ENCODE measurements at regions not wholly inside any gene's neighbourhood (a gene's known extent, or its start where the extent isn't known, plus 50 kb on each side); places are given as distances from the start of the nearest gene placed in this dataset.
"Not testable (repeated sequence)": the region's sequence is repeated elsewhere in the genome, so short reads cannot be mapped to it uniquely, and the experiment has no call there.

DNA sequence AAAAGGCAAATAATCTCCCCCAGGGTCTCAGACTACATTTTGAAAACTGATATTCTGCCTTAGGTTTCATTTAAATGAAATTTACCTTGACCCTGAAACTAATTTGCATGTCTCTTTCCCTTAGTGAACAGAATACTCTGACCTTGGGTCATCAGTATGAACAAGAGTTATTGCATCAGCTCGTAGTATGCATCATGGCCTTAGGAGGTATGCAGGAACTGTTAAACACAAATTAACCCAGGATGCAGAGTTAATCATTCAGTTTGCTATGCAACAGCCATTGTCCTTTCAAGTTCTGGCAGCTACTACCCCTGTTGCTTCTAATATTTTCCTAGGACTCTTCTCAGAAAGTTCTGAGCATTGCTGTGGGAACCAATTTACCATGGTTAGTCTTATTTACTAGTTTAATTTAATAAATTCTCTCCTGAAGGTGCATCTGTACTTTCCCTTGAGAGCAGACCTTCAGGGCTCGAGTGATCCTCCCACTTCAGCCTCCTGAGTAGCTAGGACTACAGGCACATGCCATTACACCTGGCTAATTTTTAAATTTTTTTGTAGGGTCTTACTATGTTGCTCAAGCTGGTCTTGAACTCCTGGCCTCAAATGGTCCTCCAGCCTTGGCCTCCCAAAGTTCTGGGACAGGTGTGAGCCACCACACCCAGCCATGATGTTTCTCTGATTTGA is 126.7 kb downstream of the TTC6 start:
- TF ChIP-seq POLR2A (IDR thresholded peaks at IDR 0.05; ENCODE audit: low read depth, low read length): no peak
- no peak for FAIRE-seq
- DNase-seq (ENCODE audit: insufficient read length): no peak

- DNase-seq (ENCODE audit: insufficient read length) (no peak), FAIRE-seq (no peak)
- TF ChIP-seq POLR2A (IDR thresholded peaks at IDR 0.05; ENCODE audit: low read depth, low read length) (no peak), POLR2AphosphoS5 (IDR thresholded peaks at IDR 0.05; ENCODE audit: low read depth, low read length) (no peak), TAF1 (IDR thresholded peaks at IDR 0.05; ENCODE audit: borderline replicate concordance, low read depth, low read length) (no peak)
These were observed 128.1 kb downstream of the TTC6 start for GRCh38 chr14:37723515-37723914.

GRCh38 chr14:37726708-37727107 is 131.3 kb downstream of the TTC6 start:
- DNase-seq (ENCODE audit: insufficient read length): no peak
- TF ChIP-seq POLR2AphosphoS5 (IDR thresholded peaks at IDR 0.05; ENCODE audit: low read depth, low read length) (no peak), TAF1 (IDR thresholded peaks at IDR 0.05; ENCODE audit: borderline replicate concordance, low read depth, low read length) (no peak), POLR2A (IDR thresholded peaks at IDR 0.05; ENCODE audit: low read depth, low read length) (no peak)
- FAIRE-seq: no peak

GRCh38 chr14:37729218-37729617 is 133.8 kb downstream of the TTC6 start:
- FAIRE-seq: no peak
- TF ChIP-seq POLR2AphosphoS5 (IDR thresholded peaks at IDR 0.05; ENCODE audit: low read depth, low read length) (no peak), POLR2A (IDR thresholded peaks at IDR 0.05; ENCODE audit: low read depth, low read length) (no peak), TAF1 (IDR thresholded peaks at IDR 0.05; ENCODE audit: borderline replicate concordance, low read depth, low read length) (no peak)
- no peak for DNase-seq (ENCODE audit: insufficient read length)

GRCh38 chr14:37731094-37731493 is 135.7 kb downstream of the TTC6 start:
- no peak for TF ChIP-seq TAF1 (IDR thresholded peaks at IDR 0.05; ENCODE audit: borderline replicate concordance, low read depth, low read length)
- TF ChIP-seq POLR2AphosphoS5 (IDR thresholded peaks at IDR 0.05; ENCODE audit: low read depth, low read length): no peak
- TF ChIP-seq POLR2A (IDR thresholded peaks at IDR 0.05; ENCODE audit: low read depth, low read length): no peak
- DNase-seq (ENCODE audit: insufficient read length) (no peak), FAIRE-seq (no peak)

DNA sequence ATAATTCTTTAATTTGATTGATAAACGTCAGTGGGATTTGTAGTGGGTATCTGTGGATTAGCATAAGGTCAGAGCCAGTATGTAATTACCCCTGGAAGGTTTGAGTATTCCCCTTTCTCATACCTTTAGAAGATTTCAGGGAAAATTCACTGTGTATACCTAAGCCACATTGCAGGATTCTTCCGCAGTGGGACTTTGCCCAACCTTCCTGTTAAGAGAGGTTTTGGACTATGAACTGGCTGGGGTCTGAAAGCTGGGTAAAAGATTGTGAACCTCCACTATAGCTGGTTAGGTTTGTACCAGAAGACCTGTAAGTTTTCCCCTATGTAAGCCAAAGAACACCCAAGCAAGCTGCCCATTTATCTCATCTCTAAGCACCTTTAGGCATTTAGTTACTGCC is 150.2 kb downstream of the TTC6 start:
- TF ChIP-seq TAF1 (IDR thresholded peaks at IDR 0.05; ENCODE audit: borderline replicate concordance, low read depth, low read length) (no peak), POLR2A (IDR thresholded peaks at IDR 0.05; ENCODE audit: low read depth, low read length) (no peak), POLR2AphosphoS5 (IDR thresholded peaks at IDR 0.05; ENCODE audit: low read depth, low read length) (no peak)
- no peak for DNase-seq (ENCODE audit: insufficient read length)
- no peak for FAIRE-seq

- FAIRE-seq: no peak
- no peak for TF ChIP-seq TAF1 (IDR thresholded peaks at IDR 0.05; ENCODE audit: borderline replicate concordance, low read depth, low read length)
- TF ChIP-seq POLR2AphosphoS5 (IDR thresholded peaks at IDR 0.05; ENCODE audit: low read depth, low read length): no peak
- TF ChIP-seq POLR2A (IDR thresholded peaks at IDR 0.05; ENCODE audit: low read depth, low read length): no peak
- DNase-seq (ENCODE audit: insufficient read length): no peak
These were observed 150.9 kb downstream of the TTC6 start for GRCh38 chr14:37746140-37746832.

DNA sequence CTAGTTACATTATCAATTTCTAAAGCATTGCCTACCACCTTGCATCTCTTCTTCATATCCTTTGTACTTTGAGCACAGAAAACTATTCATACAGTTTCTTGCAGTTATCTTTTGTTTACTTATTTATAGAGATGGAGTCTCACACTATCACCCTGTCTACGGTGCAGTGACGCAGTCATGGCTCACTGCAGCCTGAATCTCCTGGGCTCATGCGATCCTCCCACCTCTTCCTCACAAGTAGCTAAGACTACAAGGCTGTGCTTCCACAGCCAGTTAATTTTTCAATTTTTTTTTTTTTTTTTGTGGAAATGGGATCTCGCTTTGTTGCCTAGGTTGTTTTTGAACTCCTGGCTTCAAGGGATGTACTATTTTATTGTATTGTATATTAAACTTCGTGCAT is 158.0 kb downstream of the TTC6 start:
- no peak for DNase-seq (ENCODE audit: insufficient read length)
- no peak for FAIRE-seq
- TF ChIP-seq POLR2A (IDR thresholded peaks at IDR 0.05; ENCODE audit: low read depth, low read length) (no peak), POLR2AphosphoS5 (IDR thresholded peaks at IDR 0.05; ENCODE audit: low read depth, low read length) (no peak), TAF1 (IDR thresholded peaks at IDR 0.05; ENCODE audit: borderline replicate concordance, low read depth, low read length) (no peak)

DNA sequence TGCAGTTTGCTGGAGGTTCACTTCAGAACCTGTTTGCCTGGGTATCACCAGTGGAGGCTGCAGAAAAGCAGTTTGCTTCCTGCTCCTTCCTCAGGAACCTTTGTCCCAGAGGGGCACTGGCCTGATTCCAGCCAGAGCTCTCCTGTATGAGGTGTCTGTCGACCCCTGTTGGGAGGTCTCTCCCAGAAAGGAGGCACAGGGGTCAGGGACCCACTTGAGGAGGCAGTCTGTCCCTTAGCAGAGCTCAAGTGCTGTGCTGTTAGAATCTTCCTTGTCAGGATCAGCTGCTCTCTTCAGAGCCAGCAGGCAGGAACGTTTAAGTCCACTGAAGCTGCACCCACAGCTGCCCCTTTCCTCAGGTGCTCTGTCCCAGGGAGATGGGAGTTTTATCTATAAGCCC is 164.8 kb downstream of the TTC6 start:
- not testable (repeated sequence) for DNase-seq (ENCODE audit: insufficient read length); FAIRE-seq

- DNase-seq (ENCODE audit: insufficient read length) (no peak), FAIRE-seq (no peak)
- TF ChIP-seq POLR2AphosphoS5 (IDR thresholded peaks at IDR 0.05; ENCODE audit: low read depth, low read length) (no peak), TAF1 (IDR thresholded peaks at IDR 0.05; ENCODE audit: borderline replicate concordance, low read depth, low read length) (no peak), POLR2A (IDR thresholded peaks at IDR 0.05; ENCODE audit: low read depth, low read length) (no peak)
These were observed 167.8 kb downstream of the TTC6 start for GRCh38 chr14:37763266-37763665.

DNA sequence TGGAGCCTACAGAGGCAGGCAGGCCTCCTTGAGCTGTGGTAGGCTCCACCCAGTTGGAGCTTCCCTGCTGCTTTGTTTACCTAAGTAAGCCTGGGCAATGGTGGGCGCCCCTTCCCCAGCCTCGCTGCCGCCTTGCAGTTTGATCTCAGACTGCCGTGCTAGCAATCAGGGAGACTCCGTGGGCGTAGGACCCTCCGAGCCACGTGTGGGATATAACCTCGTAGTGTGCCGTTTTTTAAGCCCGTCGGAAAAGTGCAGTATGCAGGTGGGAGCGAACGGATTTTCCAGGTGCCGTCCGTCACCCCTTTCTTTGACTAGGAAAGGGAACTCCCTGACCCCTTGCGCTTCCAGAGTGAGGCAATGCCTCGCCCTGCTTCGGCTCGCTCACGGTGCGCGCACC is 176.9 kb downstream of the TTC6 start:
- not testable (repeated sequence) for DNase-seq (ENCODE audit: insufficient read length); FAIRE-seq

DNA sequence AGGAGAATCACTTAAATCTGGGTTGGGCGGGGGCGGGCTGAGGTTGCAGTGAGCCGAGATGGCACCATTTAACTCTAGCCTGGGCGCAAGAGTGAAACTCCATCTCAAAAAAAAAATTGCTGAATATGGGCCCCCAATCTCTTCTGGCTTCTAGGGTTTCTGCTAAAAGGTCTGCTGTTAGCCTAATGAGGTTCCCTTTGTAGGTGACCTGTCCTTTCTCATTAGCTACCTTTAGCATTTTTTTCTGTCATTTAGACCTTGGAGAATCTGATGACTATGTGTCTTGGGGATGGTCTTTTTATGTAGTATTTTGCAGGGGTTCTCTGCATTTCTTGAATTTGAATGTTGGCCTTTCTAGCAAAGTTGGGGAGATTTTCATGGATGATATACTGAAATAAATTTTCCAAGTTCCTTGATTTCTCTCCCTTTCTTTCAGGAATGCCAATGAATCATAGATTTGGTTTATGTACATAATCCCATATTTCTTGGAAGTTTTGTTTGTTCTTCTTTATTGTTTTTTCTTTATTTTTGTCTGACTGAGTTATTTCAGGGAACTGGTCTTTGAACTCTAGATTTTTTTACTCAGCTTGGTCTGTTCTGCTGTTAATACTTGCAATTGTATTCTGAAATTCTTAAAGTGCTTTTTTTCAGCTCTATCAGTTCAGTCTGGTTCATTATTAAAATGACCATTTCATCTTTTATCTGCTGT is 181.5 kb downstream of the TTC6 start:
- no peak for DNase-seq (ENCODE audit: insufficient read length)
- TF ChIP-seq POLR2AphosphoS5 (IDR thresholded peaks at IDR 0.05; ENCODE audit: low read depth, low read length): no peak
- no peak for TF ChIP-seq POLR2A (IDR thresholded peaks at IDR 0.05; ENCODE audit: low read depth, low read length)
- TF ChIP-seq TAF1 (IDR thresholded peaks at IDR 0.05; ENCODE audit: borderline replicate concordance, low read depth, low read length): no peak
- FAIRE-seq: no peak
